NCI-H2196 treated with DMSO at 0.1 percent for 48 hours (cell line): ENCODE measurements at regions not wholly inside any gene's neighbourhood (a gene's known extent, or its start where the extent isn't known, plus 50 kb on each side); places are given as distances from the start of the nearest gene placed in this dataset.

ENCODE experiments used
- DNase-seq: peaks from one replicate; lab custom pipeline; 2025; ENCODE audit not compliant: unreplicated experiment; lab: John Stamatoyannopoulos, UW

- no peak for DNase-seq
These were observed 623.8 kb upstream of the KIRREL3 start for GRCh38 chr11:127624306-127624856.

GRCh38 chr11:127622686-127623085 is 622.1 kb upstream of the KIRREL3 start:
- DNase-seq, result no peak

- DNase-seq, result no peak
These were observed 620.1 kb upstream of the KIRREL3 start for GRCh38 chr11:127620671-127621070.

DNA sequence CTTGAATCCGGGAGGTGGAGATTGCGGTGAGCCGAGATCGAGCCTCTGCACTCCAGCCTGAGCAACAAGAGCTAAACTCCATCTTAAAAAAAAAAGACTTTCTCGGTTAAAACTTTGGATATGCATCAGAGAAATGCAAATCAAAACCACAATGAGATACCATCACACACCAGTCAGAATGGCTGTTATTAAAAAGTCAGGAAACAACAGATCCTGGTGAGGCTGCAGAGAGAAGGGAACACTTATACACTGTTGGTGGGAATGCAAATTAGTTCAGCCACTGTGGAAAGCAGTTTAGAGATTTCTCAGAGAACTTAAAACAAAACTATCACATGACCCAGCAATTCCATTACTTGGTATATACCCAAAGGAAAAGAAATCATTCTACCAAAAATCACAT is 619.4 kb upstream of the KIRREL3 start:
- no peak for DNase-seq

DNA sequence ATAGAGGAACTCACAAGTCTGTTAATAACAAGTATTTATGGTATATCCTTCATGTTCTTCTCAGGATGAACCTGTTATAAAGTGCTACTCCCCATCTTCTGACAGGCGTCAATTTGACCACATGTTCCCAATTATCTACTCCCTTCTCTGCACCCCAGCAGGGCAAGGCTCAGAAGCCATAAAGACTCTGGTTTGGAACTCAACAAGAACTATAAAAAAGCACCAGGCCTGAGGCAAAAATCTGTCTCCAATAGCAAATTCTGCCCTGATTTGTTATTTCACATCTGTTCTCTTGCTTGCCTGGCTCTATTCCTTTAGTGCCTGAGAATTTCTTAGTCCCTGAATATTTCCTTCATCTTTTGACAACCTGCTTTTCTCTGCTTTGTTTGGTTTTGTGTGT is 618.2 kb upstream of the KIRREL3 start:
- no peak for DNase-seq

DNA sequence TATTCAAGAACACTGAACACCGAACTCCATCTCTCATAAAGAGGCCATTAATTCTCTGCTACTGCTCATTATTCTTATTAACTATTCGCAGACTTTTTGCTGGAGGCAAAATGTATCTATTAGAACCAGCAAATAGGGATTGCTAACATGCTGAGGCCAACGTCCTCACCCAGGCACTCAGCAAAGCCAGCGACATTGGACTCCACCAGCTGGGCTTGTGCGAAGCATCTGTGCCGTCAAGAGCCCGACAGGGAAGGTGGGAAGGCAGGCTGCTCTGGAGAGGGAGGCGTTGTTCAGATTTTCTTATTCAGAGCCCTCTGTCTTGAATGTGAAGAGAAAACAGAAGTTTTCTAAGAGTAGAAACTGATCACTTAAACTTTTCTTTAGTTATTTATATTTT is 615.6 kb upstream of the KIRREL3 start:
- DNase-seq, result no peak

GRCh38 chr11:127612607-127613006 is 612.0 kb upstream of the KIRREL3 start:
- DNase-seq, result no peak

DNA sequence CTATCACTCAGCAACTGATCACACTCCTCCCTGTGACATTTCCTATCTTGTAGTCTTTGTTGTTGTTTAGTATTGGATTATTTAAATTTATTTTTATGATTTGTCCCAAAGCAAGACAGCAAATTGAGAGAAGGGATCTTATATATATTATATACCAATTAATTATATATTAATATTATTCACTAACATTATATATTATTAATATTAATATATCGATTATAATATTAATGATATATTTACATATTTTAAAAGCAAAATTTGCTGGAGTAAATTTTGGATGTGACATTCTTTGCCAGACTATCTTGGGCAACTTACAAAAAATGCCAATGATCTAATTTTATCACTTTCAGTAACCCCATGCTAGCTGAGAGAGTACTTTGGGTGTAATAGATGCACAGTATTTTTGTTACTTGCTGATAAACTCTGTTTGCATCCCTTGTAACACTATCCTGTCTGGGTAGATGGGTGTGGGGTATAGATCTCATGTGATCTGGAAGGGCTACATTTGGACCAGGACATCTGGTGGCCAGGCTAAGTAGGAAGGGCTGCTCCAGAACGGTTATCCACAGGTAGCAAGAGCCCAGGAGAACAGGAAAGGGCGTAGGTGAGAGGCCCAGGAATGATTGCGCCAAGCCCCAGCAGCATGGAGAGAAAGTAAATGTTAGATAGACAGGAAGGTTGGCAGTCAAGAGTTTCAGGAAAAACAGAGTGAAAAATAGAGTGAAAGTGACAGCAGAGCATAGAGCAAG is 608.6 kb upstream of the KIRREL3 start:
- DNase-seq, result no peak

GRCh38 chr11:127607487-127608085 is 607.0 kb upstream of the KIRREL3 start:
- no peak for DNase-seq

DNA sequence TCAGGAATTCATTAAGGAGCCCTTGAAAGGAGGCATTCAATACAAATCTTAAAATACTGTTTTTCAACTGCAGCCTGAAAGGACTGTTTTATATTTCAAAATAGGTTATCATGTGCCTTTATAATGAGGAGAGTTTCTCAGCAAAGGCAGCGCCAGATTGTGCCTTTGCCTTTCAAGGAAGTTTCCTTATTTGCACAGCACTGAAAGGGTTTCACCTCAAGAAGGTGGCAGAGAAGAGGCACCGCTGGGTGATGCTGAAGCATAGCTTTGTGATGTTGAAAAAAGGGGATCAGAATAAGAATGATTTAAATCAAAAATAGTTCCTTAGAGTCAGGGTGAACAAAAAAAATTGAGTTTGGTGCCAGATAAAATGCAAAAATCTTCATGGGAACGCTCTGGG is 601.0 kb upstream of the KIRREL3 start:
- DNase-seq, result no peak

DNA sequence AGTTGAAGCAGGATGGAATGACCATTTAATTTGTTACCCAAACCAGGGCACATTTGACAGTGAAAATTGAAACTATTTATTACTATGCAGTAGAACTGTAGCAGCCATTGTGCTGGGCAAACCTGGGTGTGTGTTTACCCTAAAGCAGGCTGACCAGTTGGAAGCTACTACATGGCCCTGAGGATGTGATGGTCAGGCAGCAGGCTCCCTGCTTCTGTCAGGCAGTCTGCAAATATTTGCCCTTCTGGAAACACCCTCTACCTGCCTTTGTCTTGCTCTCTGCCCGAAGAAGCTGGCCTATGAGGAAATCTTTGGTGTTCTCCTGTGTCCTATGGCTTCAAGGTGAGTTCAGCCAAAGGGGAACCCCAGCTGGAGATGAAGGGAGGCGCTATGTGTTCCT is 600.1 kb upstream of the KIRREL3 start:
- DNase-seq, result no peak

- DNase-seq, result no peak
These were observed 597.9 kb upstream of the KIRREL3 start for GRCh38 chr11:127598476-127598875.

- no peak for DNase-seq
These were observed 595.9 kb upstream of the KIRREL3 start for GRCh38 chr11:127596433-127596832.

GRCh38 chr11:127592371-127592770 is 591.8 kb upstream of the KIRREL3 start:
- no peak for DNase-seq

DNA sequence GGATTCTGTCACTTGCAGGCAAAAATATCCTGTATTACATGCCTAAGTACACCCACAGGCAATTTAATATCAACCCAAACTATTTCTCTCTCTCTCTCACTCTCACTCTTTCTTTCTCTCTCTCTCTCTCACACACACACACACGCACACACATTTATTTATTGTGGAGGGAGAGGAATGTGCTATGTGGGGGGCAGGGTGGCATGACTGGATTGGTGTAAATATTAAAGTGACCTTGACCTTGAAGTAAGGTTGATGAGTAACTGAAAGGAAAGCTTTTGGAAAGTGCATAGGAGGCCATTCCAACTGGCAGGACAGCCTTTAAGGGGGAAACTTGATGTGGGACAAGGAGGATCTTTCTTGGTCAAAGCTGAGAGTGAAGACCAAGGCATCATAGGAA is 589.7 kb upstream of the KIRREL3 start:
- no peak for DNase-seq

GRCh38 chr11:127588431-127588830 is 587.9 kb upstream of the KIRREL3 start:
- DNase-seq, result no peak

DNA sequence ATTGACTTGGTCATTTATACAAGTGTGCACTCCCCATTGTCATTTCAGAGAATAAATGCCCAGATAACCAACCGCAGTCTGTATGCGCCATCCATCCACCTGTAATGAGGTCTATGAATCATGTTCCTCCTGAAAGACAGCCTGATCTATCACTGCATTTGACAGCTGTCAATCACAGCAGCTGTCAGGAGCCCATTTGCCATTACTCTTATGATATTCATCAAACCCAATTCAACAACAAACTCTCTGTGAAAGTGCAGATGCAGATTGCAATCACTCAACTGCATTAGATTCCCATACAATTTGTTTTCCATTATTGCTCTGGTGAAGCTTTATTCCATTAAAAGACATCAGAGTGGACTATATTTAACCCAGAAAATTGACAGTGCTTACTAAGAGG is 586.9 kb upstream of the KIRREL3 start:
- no peak for DNase-seq

DNA sequence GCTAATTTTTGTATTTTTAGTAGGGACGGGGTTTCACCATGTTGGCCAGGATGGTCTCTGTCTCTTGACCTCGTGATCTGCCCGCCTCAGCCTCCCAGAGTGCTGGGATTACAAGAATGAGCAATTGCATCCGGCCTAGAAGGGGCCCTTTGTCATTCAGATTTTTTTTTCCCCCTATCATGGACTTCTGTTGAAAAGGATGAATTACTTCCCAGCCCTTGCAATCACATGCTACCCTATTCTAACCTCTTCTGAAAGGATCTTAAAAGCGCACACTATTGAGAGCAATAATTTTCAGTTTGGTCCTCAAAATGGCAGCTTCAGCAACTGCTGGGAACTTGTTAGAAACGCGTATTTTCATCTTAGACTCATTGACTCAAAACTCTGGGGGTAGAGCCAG is 575.6 kb upstream of the KIRREL3 start:
- DNase-seq, result no peak

DNA sequence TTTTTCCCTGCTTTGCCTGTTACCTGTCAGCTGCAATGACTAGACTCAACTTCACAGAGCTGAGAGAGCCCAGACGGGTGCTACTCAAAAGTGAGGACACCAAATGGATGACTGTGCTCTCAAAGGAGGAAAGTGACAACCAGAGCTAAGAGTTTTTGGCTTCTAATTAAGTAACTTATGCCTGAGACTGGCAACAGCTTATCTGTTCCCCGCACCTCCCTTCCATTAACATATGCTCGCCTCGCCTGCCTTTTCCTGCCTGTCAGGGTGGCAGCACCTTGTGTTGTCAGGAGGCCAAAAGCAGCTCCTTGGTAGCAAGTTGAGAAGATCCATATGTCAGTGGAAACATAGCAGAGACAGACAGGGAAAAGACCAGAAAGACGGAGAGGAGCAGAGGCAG is 573.9 kb upstream of the KIRREL3 start:
- no peak for DNase-seq

DNA sequence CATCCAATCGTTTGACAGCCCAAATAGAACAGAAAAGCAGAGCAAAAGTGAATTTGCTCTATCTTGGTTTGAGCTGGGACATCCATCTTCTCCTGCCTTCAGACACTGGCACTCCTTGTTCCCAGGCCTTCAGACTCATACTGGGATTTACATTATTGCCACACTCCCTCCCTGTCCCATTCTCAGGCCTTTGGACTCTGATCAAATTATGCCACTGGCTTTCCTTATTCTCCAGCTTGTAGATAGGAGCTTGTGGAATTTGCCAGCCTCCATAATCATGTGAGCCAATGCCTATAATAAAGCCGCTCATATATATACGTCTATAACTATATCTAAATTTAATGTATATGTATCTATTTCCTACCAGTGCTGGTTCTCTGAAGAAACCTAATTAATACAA is 568.3 kb upstream of the KIRREL3 start:
- DNase-seq, result no peak

DNA sequence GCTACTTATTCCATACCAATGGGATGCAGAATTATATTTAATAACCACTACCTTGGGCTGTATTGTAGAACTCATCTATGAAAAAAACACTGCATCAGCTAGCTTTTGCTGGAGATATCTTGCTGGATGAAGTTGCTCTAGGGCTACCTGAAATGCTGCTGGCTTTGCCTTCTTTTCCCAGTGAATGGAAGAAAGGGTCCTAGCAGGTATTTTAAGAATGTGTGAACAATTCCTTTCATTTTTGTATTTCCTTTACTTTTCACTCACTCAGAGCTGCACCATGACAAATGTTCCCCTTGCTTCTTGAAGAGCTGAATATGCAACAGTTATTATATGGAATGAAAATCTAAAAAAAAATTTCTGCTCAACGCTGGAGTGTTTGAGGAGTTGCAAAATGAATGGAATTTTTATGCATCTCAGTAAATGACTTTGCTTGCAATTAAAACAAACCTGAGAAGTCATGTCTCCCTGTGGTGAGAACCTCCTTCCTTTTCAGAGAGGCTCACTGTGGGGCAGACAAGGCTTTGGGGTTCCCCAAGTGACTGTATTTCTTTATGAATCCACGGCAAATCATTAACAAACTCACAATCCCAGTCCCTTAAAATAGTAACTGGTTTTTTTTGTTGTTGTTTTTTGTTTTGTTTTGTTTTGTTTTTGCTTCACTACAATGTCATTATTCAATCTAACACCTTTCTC is 566.8 kb upstream of the KIRREL3 start:
- DNase-seq, result no peak

GRCh38 chr11:127564810-127565209 is 564.2 kb upstream of the KIRREL3 start:
- DNase-seq, result no peak
